LoVo (cell line): ENCODE measurements at regions not wholly inside any gene's neighbourhood (a gene's known extent, or its start where the extent isn't known, plus 50 kb on each side); places are given as distances from the start of the nearest gene placed in this dataset.
"Not testable (repeated sequence)": the region's sequence is repeated elsewhere in the genome, so short reads cannot be mapped to it uniquely, and the experiment has no call there.

Experiments
- DNase-seq: peaks from one replicate; pipeline ENCODE4 v3.0.0-alpha.2; 2016; ENCODE audit warnings: low spot score

- DNase-seq: no peak
Observed at GRCh38 chr9:81814401-81814793, 113.8 kb upstream of the SPATA31D4 start.

- no peak for DNase-seq
Observed at GRCh38 chr9:81814794-81815464, 113.3 kb upstream of the SPATA31D4 start.

- no peak for DNase-seq
Observed at GRCh38 chr9:81815781-81816180, 112.4 kb upstream of the SPATA31D4 start.

- DNase-seq: no peak
Observed at GRCh38 chr9:81819155-81819554, 109.1 kb upstream of the SPATA31D4 start.

- no peak for DNase-seq
Observed at GRCh38 chr9:81819859-81820546, 108.2 kb upstream of the SPATA31D4 start.

- no peak for DNase-seq
Observed at GRCh38 chr9:81822301-81822865, 105.8 kb upstream of the SPATA31D4 start.

- DNase-seq: no peak
Observed at GRCh38 chr9:81822967-81823366, 105.3 kb upstream of the SPATA31D4 start.

- no peak for DNase-seq
Observed at GRCh38 chr9:81823672-81824554, 104.3 kb upstream of the SPATA31D4 start.

GRCh38 chr9:81824802-81825730 is 103.2 kb upstream of the SPATA31D4 start:
- no peak for DNase-seq

GRCh38 chr9:81825846-81826516 is 102.2 kb upstream of the SPATA31D4 start:
- DNase-seq: no peak

- DNase-seq: no peak
Observed at GRCh38 chr9:81826517-81826906, 101.7 kb upstream of the SPATA31D4 start.

- DNase-seq: no peak
Observed at GRCh38 chr9:81827616-81828296, 100.5 kb upstream of the SPATA31D4 start.

GRCh38 chr9:81829195-81829882 is 98.9 kb upstream of the SPATA31D4 start:
- DNase-seq: no peak

GRCh38 chr9:81830431-81830830 is 97.8 kb upstream of the SPATA31D4 start:
- DNase-seq: not testable (repeated sequence)

GRCh38 chr9:81832571-81833285 is 95.5 kb upstream of the SPATA31D4 start:
- DNase-seq: no peak

- DNase-seq: no peak
Observed at GRCh38 chr9:81833563-81834345, 94.5 kb upstream of the SPATA31D4 start.

- DNase-seq: no peak
Observed at GRCh38 chr9:81841333-81841732, 86.9 kb upstream of the SPATA31D4 start.

- DNase-seq: no peak
Observed at GRCh38 chr9:81844131-81844567, 84.1 kb upstream of the SPATA31D4 start.
